ENCODE measurements at regions not wholly inside any gene's neighbourhood (a gene's known extent, or its start where the extent isn't known, plus 50 kb on each side); places are given as distances from the start of the nearest gene placed in this dataset.

- TF ChIP-seq CTCF (IDR thresholded peaks at IDR 0.05): no peak
- peaks cover 4% of the 10 kb centered on the region for H3K4me1 ChIP-seq
- H3K79me2 ChIP-seq: no peaks in the 10 kb centered on the region
- no peak overlapping the region for H3K4me2 ChIP-seq (ENCODE audit: low read length)
- no peak overlapping the region for H2AFZ ChIP-seq
- no peak overlapping the region for H3K9ac ChIP-seq
- H3K27me3 ChIP-seq (ENCODE audit: control insufficient read depth, insufficient read depth, low read length): no peaks in the 10 kb centered on the region
- H3K27ac ChIP-seq: no peak overlapping the region
- no peaks in the 10 kb centered on the region for H3K9me3 ChIP-seq (ENCODE audit: control insufficient read depth, low read length)
- H3K36me3 ChIP-seq (ENCODE audit: control insufficient read depth, insufficient read depth, low read length): no peaks in the 10 kb centered on the region
- no peak overlapping the region for H3K4me3 ChIP-seq (ENCODE audit: low read depth, low read length)
These were observed 324.4 kb downstream of the PRELID2 start for GRCh38 chr5:145510769-145511168.

- no peaks in the 10 kb centered on the region for H3K9me3 ChIP-seq (ENCODE audit: control insufficient read depth, low read length)
- H3K4me1 ChIP-seq: peaks cover 4% of the 10 kb centered on the region
- no peak overlapping the region for H3K9ac ChIP-seq
- no peak overlapping the region for H3K4me2 ChIP-seq (ENCODE audit: low read length)
- no peak overlapping the region for H3K27ac ChIP-seq
- H3K4me3 ChIP-seq (ENCODE audit: low read depth, low read length): no peak overlapping the region
- TF ChIP-seq CTCF (IDR thresholded peaks at IDR 0.05): no peak
- no peaks in the 10 kb centered on the region for H3K79me2 ChIP-seq
- H2AFZ ChIP-seq: no peak overlapping the region
- no peaks in the 10 kb centered on the region for H3K36me3 ChIP-seq (ENCODE audit: control insufficient read depth, insufficient read depth, low read length)
- no peaks in the 10 kb centered on the region for H3K27me3 ChIP-seq (ENCODE audit: control insufficient read depth, insufficient read depth, low read length)
These were observed 324.8 kb downstream of the PRELID2 start for GRCh38 chr5:145510324-145510723.

- TF ChIP-seq CTCF (IDR thresholded peaks at IDR 0.05): no peak
- peak overlapping the region; percentile 1 for H2AFZ ChIP-seq
- H3K79me2 ChIP-seq: no peaks in the 10 kb centered on the region
- H3K4me1 ChIP-seq: peaks cover 4% of the 10 kb centered on the region
- H3K9me3 ChIP-seq (ENCODE audit: control insufficient read depth, low read length): no peaks in the 10 kb centered on the region
- no peaks in the 10 kb centered on the region for H3K27me3 ChIP-seq (ENCODE audit: control insufficient read depth, insufficient read depth, low read length)
- no peak overlapping the region for H3K27ac ChIP-seq
- H3K9ac ChIP-seq: no peak overlapping the region
- peak overlapping the region; percentile 20 for H3K4me2 ChIP-seq (ENCODE audit: low read length)
- no peak overlapping the region for H3K4me3 ChIP-seq (ENCODE audit: low read depth, low read length)
- H3K36me3 ChIP-seq (ENCODE audit: control insufficient read depth, insufficient read depth, low read length): no peaks in the 10 kb centered on the region
These were observed 325.6 kb downstream of the PRELID2 start for GRCh38 chr5:145509336-145510136.

GRCh38 chr5:145506185-145506850, 328.8 kb downstream of the PRELID2 start:
- no peak overlapping the region for H3K9ac ChIP-seq
- no peaks in the 10 kb centered on the region for H3K9me3 ChIP-seq (ENCODE audit: control insufficient read depth, low read length)
- H3K27me3 ChIP-seq (ENCODE audit: control insufficient read depth, insufficient read depth, low read length): no peaks in the 10 kb centered on the region
- H3K4me1 ChIP-seq: peaks cover 4% of the 10 kb centered on the region
- H3K79me2 ChIP-seq: no peaks in the 10 kb centered on the region
- H2AFZ ChIP-seq: no peak overlapping the region
- no peak overlapping the region for H3K4me2 ChIP-seq (ENCODE audit: low read length)
- H3K27ac ChIP-seq: no peak overlapping the region
- H3K36me3 ChIP-seq (ENCODE audit: control insufficient read depth, insufficient read depth, low read length): no peaks in the 10 kb centered on the region
- TF ChIP-seq CTCF (IDR thresholded peaks at IDR 0.05): no peak
- H3K4me3 ChIP-seq (ENCODE audit: low read depth, low read length): no peak overlapping the region

All from parathyroid adenoma (tissue), 2 donors.